Progenitor cell of endocrine pancreas (in vitro differentiated cells): ENCODE measurements at regions not wholly inside any gene's neighbourhood (a gene's known extent, or its start where the extent isn't known, plus 50 kb on each side); places are given as distances from the start of the nearest gene placed in this dataset.
"Not testable (repeated sequence)": the region's sequence is repeated elsewhere in the genome, so short reads cannot be mapped to it uniquely, and the experiment has no call there.

ENCODE experiments used
- DNase-seq: peaks from one replicate; pipeline ENCODE4 v3.0.0; 2021; ENCODE audit warnings: low spot score; ENCODE audit not compliant: unreplicated experiment
- H3K27ac Mint-ChIP-seq: 2 replicates; pipeline ENCODE4 v1.8.0; 2021; ENCODE audit warnings: mild to moderate bottlenecking, moderate library complexity, mixed read lengths
- H3K27me3 Mint-ChIP-seq: 2 replicates; pipeline ENCODE4 v1.8.0; 2021; ENCODE audit warnings: mixed read lengths
- H3K36me3 Mint-ChIP-seq: 2 replicates; pipeline ENCODE4 v1.8.0; 2022; ENCODE audit warnings: mixed read lengths; ENCODE audit not compliant: insufficient read depth
- H3K4me1 Mint-ChIP-seq: 2 replicates; pipeline ENCODE4 v1.8.0; 2021; ENCODE audit warnings: low read depth, mixed read lengths
- H3K4me3 Mint-ChIP-seq: 2 replicates; pipeline ENCODE4 v1.8.0; 2021; ENCODE audit warnings: low read depth, mild to moderate bottlenecking, moderate library complexity, mixed read lengths
- H3K9me3 Mint-ChIP-seq: 2 replicates; pipeline ENCODE4 v1.8.0; 2021; ENCODE audit warnings: low read depth, mixed read lengths
- CTCF ChIP-seq: fragments of 200-600 bp; sonication (generic); IDR thresholded peaks from one replicate; pipeline ENCODE4 v1.5.0; 2021; ENCODE audit warnings: antibody characterized with exemption, mild to moderate bottlenecking; ENCODE audit not compliant: unreplicated experiment

- no peaks in the 10 kb centered on the region for H3K27me3 Mint-ChIP-seq
- H3K27ac Mint-ChIP-seq, result no peak overlapping the region
- no peak for TF ChIP-seq CTCF
- H3K4me3 Mint-ChIP-seq, result no peak overlapping the region
- H3K4me1 Mint-ChIP-seq, result peaks cover 9% of the 10 kb centered on the region
- H3K9me3 Mint-ChIP-seq, result no peaks in the 10 kb centered on the region
- no peaks in the 10 kb centered on the region for H3K36me3 Mint-ChIP-seq
- DNase-seq, result no peak
Observed at GRCh38 chr5:50593681-50594080, 72.8 kb upstream of the PARP8 start.

DNA sequence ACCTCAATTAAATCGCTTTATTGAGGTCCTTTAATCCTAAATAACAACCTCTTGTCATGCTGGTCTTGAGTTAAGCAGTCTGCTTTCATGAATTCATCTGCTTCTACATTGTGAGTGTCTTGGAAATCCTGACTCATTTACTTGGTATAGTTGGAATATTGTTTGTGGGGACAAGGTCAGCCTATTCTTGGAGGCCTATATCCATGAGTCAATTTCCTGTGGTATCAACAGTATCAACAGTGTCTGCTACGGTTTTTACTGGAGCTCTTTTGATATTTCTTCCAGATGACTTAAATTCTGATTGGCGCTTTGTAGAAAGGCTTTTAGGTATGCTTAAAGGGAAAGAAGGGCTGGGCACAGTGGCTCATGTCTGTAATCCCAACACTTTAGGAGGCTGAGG lies 71.2 kb upstream of the PARP8 start:
- Mint-ChIP-seq H3K36me3 (no peaks in the 10 kb centered on the region), H3K9me3 (peaks cover 8% of the 10 kb centered on the region), H3K27ac (no peak overlapping the region), H3K27me3 (no peaks in the 10 kb centered on the region), H3K4me3 (no peak overlapping the region), H3K4me1 (peaks cover 9% of the 10 kb centered on the region)
- DNase-seq, result no peak
- TF ChIP-seq CTCF, result no peak

DNA sequence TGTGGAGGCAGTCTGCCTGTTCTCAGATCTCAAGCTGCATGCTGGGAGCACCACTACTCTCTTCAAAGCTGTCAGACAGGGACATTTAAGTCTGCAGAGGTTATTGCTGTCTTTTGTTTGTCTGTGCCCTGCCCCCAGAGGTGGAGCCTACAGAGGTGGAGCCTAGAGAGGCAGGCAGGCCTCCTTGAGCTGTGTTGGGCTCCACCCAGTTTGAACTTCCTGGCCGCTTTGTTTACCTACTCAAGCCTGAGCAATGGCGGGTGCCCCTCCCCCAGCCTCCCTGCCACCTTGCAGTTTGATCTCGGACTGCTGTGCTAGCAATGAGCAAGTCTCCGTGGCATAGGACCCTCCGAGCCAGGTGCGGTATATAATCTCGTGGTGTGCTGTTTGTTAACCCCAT lies 64.9 kb upstream of the PARP8 start:
- not testable (repeated sequence) for DNase-seq, H3K4me3 Mint-ChIP-seq, H3K27me3 Mint-ChIP-seq, H3K36me3 Mint-ChIP-seq, H3K27ac Mint-ChIP-seq, H3K4me1 Mint-ChIP-seq
- H3K9me3 Mint-ChIP-seq, result peaks cover 15% of the 10 kb centered on the region

DNA sequence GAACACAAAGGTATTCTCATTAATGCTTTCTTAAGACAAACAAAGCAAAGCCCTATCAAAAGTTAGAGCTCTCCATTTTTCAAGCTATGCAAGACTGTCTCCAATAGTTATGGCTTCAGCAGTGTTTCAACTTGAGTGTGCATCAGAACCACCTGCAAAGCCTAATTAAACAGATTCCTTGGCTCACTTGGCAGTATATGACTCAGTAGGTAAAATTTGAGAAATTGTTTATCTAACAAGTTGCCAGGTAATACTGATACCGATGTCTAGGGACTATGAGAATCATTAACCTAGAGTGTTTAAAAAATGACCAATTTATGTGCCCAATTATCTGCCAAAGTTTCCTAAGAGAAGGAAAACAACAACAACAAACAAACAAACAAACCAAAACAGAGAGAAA lies 60.3 kb upstream of the PARP8 start:
- no peak overlapping the region for H3K27ac Mint-ChIP-seq
- H3K4me3 Mint-ChIP-seq, result no peak overlapping the region
- no peak for TF ChIP-seq CTCF
- H3K4me1 Mint-ChIP-seq, result no peaks in the 10 kb centered on the region
- H3K9me3 Mint-ChIP-seq, result peaks cover 5% of the 10 kb centered on the region
- H3K36me3 Mint-ChIP-seq, result peaks cover 2% of the 10 kb centered on the region
- H3K27me3 Mint-ChIP-seq, result no peaks in the 10 kb centered on the region
- no peak for DNase-seq

DNA sequence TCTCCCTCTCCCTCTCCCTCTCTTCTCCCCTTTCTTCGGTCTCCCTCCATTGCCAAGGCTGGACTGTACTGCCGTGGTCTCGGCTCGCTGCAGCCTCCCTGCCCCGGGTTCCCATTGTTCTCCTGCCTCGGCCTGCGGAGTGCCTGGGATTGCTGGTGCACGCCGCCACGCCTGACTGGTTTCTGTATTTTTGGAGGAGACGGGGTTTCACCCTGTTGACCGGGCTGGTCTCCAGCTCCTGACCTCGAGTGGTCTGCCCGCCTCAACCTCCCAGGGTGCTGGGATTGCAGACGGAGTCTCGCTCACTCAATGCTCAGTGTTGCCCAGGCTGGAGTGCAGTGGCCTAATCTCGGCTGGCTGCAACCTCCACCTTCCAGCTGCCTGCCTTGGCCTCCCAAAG lies 59.0 kb upstream of the PARP8 start:
- not testable (repeated sequence) for H3K27ac Mint-ChIP-seq, H3K4me1 Mint-ChIP-seq, H3K4me3 Mint-ChIP-seq, DNase-seq, H3K36me3 Mint-ChIP-seq, H3K9me3 Mint-ChIP-seq, H3K27me3 Mint-ChIP-seq

- not testable (repeated sequence) for H3K36me3 Mint-ChIP-seq, H3K4me1 Mint-ChIP-seq, H3K4me3 Mint-ChIP-seq, H3K9me3 Mint-ChIP-seq, DNase-seq, H3K27ac Mint-ChIP-seq, H3K27me3 Mint-ChIP-seq
Observed at GRCh38 chr5:50607953-50608705, 58.3 kb upstream of the PARP8 start.

GRCh38 chr5:50613057-50613456 lies 53.4 kb upstream of the PARP8 start:
- H3K4me1 Mint-ChIP-seq, H3K27me3 Mint-ChIP-seq, DNase-seq, H3K36me3 Mint-ChIP-seq, H3K9me3 Mint-ChIP-seq, H3K27ac Mint-ChIP-seq, H3K4me3 Mint-ChIP-seq: not testable (repeated sequence)
